Activated naive CD8-positive, alpha-beta T cell (primary cell): ENCODE measurements at regions not wholly inside any gene's neighbourhood (a gene's known extent, or its start where the extent isn't known, plus 50 kb on each side); places are given as distances from the start of the nearest gene placed in this dataset.
"Not testable (repeated sequence)": the region's sequence is repeated elsewhere in the genome, so short reads cannot be mapped to it uniquely, and the experiment has no call there.

Source experiments
- H3K27ac Mint-ChIP-seq: one replicate; pipeline ENCODE4 v1.8.0; 2021; ENCODE audit warnings: mixed read lengths
- H3K27me3 Mint-ChIP-seq: one replicate; pipeline ENCODE4 v1.8.0; 2021; ENCODE audit warnings: mixed read lengths
- H3K36me3 Mint-ChIP-seq: one replicate; pipeline ENCODE4 v1.8.0; 2021; ENCODE audit warnings: mixed read lengths
- H3K4me1 Mint-ChIP-seq: one replicate; pipeline ENCODE4 v1.8.0; 2021; ENCODE audit warnings: low read depth, mixed read lengths
- H3K4me3 Mint-ChIP-seq: one replicate; pipeline ENCODE4 v1.8.0; 2021; ENCODE audit warnings: mild to moderate bottlenecking, mixed read lengths
- H3K9me3 Mint-ChIP-seq: one replicate; pipeline ENCODE4 v1.8.0; 2021; ENCODE audit warnings: low read depth, mixed read lengths

DNA sequence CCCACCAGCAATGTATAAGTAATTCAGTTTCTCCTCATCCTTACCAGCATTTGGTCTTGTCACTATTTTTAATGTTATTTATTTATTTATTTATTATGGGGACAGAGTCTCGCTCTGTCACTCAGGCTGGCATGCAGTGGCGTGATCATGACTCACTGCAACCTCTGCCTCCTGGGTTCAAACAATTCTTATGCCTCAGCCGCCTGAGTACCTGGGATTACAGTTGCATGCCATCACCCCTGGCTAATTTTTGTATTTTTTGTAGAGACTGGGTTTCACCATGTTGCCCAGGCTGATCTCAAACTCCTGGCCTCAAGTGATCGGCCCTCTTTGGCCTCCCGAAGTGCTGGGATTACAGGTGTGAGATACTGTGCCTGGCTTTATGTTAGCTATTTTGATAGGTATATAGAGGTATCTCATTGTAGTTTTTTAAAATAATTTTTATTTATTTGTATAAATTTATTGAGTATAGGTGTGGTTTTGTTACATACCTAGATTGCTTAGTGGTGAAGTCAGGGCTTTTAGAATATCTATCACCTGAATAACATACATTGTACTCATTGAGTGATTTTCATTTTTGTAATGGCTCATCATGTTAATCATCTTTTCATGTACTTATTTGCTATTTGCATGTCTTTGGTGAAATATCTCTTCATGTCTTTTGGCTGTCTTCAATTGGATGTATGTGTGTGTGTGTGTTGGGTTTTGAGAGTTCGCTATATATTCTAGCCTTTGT is 53.3 kb downstream of the TANC2 start:
- Mint-ChIP-seq H3K36me3 (peaks cover 7% of the 10 kb centered on the region), H3K9me3 (no peaks in the 10 kb centered on the region), H3K4me1 (no peaks in the 10 kb centered on the region), H3K27me3 (no peaks in the 10 kb centered on the region), H3K27ac (no peak overlapping the region), H3K4me3 (no peak overlapping the region)

DNA sequence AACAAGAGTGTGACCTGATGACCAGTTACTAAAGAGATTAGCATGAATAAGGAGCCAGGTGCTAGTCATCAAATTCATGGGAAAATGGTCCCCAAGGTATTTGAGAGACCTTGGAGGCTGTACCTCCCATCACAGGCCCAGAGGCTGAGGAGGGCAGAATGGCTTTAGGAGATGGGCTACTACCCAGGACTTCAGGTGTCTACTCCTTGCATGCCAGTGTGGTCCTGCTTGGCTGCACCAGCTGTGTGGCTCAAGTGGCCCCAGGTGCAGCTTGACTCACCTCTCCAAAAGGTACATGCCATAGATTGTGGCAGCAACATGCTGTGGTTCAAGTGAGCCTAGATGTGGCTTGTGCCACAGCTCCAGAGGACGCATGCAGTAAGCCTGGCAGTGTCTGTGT is 56.5 kb downstream of the TANC2 start:
- no peak overlapping the region for H3K27ac Mint-ChIP-seq
- H3K36me3 Mint-ChIP-seq, result peaks cover 4% of the 10 kb centered on the region
- no peaks in the 10 kb centered on the region for H3K9me3 Mint-ChIP-seq
- H3K4me3 Mint-ChIP-seq, result no peak overlapping the region
- peaks cover 2% of the 10 kb centered on the region for H3K4me1 Mint-ChIP-seq
- H3K27me3 Mint-ChIP-seq, result no peaks in the 10 kb centered on the region

DNA sequence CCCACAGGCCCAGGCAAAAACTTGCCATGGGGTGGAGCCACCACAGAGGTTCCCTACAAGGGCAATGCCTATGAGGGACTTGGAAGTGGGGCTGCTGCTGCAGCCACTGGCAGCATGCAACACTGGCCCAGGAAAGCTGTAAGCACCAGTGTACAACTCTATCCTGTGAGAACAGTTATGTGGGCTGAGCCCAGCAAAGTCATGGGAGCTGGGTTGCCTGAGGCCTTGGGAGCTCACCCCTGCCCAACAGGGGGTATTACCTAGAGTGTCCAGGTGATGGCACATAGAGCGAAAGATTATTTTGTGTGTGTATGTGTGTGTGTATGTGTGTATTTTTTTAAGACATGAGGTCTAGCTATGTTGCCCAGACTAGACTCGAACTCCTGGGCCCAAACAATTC is 57.0 kb downstream of the TANC2 start:
- no peaks in the 10 kb centered on the region for H3K27me3 Mint-ChIP-seq
- H3K4me1 Mint-ChIP-seq, result peaks cover 2% of the 10 kb centered on the region
- H3K9me3 Mint-ChIP-seq, result no peaks in the 10 kb centered on the region
- H3K36me3 Mint-ChIP-seq, result peaks cover 4% of the 10 kb centered on the region
- H3K27ac Mint-ChIP-seq, result no peak overlapping the region
- no peak overlapping the region for H3K4me3 Mint-ChIP-seq

DNA sequence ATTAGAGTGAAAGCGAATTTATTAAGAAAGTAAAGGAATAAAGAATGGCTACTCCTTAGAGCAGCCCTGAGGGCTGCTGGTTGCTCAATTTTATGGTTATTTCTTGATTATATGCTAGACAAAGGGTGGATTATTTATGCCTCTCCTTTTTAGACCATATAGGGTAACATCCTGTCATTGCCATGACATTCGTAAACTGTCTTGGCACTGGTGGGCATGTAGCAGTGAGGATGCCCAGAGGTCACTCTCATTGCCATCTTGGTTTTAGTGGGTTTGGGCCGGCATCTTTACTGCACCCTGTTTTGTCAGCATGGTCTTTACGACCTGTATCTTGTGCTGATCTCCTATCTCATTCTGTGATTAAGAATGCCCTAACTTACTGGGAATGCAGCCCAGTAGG is 58.2 kb downstream of the TANC2 start:
- Mint-ChIP-seq H3K27me3 (no peaks in the 10 kb centered on the region), H3K27ac (no peak overlapping the region), H3K4me3 (no peak overlapping the region), H3K4me1 (peaks cover 2% of the 10 kb centered on the region), H3K36me3 (peaks cover 9% of the 10 kb centered on the region), H3K9me3 (no peaks in the 10 kb centered on the region)

DNA sequence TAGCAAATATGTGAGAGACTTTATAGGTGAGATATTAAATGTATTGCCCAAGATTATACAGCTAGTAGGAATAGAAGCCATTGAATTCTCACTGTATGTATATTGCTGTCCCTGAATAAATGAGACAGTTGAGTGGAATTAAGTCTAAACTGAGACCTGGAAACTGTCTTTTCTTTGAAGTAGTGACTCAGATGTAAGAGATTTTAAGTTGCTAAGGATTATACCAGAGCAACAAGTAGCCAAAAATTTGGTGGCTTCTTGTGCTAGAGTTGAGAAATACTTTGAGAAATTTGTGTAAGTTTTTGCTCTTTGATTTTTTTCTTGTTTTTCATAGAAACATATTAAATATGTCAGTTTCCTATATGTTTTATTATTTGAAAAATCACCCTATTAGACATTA is 58.7 kb downstream of the TANC2 start:
- Mint-ChIP-seq H3K27ac (no peak overlapping the region), H3K4me1 (peaks cover 2% of the 10 kb centered on the region), H3K9me3 (no peaks in the 10 kb centered on the region), H3K4me3 (no peak overlapping the region), H3K27me3 (no peaks in the 10 kb centered on the region), H3K36me3 (peaks cover 11% of the 10 kb centered on the region)

DNA sequence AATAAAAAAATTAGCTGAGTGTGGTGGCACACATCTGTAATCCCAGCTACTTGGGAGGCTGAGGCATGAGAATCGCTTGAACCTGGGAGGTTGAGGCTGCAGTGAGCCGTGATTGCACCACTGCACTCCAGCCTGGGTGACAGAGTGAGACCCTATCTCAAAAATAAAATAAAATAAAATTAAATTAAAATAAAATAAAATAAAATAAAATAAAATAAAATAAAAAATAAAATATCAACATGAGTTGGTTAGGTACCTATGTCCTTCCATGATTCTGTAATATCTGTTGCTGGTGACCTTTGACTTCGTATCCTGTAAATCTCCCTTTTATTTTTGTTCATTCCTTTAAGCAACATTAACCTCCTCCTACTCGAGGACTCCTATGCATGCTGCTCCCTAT is 59.6 kb downstream of the TANC2 start:
- H3K36me3 Mint-ChIP-seq, result peaks cover 11% of the 10 kb centered on the region
- H3K4me1 Mint-ChIP-seq, H3K9me3 Mint-ChIP-seq, H3K4me3 Mint-ChIP-seq, H3K27ac Mint-ChIP-seq, H3K27me3 Mint-ChIP-seq: not testable (repeated sequence)

DNA sequence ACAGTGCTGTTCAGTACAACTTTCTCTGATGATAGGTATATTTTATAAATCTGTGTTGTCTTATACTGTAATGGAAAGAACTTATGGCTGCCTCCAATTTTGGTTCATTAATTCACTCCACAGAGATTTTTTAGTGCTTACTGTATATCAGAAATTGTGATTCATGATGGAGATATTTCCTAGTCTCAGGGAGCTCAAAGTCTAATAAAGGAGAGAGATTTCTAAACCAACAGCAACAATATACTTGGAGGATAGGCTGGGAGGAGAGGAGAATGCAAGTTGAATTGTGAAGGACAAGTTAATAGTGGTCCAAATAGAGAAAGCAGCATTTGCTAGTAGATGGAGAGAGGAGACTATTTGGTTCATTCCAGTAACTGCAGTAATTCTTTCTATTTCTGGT is 63.5 kb downstream of the TANC2 start:
- Mint-ChIP-seq H3K27me3 (no peaks in the 10 kb centered on the region), H3K36me3 (peaks cover 18% of the 10 kb centered on the region), H3K4me1 (peaks cover 2% of the 10 kb centered on the region), H3K4me3 (no peak overlapping the region), H3K27ac (no peak overlapping the region), H3K9me3 (no peaks in the 10 kb centered on the region)

DNA sequence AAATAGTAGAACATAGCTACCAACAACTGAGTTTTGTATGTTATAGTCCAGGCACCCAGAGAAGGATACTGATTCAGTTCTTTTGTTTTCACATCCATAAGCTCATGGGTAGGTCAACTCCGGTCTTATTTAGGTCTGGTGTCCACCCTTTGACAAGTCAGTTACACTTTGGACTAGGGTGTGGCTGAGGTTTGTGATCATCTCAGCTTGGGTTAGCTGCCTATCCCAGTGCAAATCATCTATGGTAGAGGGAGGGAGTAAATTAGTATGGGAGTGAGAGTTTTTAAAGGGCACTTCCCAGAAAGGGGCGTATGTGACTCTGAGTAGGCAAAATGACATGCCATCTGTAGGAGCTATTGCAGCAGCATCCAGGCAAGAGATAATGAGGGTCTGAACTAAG is 66.1 kb downstream of the TANC2 start:
- Mint-ChIP-seq H3K4me1 (peaks cover 12% of the 10 kb centered on the region), H3K27ac (no peak overlapping the region), H3K9me3 (no peaks in the 10 kb centered on the region), H3K36me3 (peaks cover 20% of the 10 kb centered on the region), H3K4me3 (no peak overlapping the region), H3K27me3 (no peaks in the 10 kb centered on the region)

DNA sequence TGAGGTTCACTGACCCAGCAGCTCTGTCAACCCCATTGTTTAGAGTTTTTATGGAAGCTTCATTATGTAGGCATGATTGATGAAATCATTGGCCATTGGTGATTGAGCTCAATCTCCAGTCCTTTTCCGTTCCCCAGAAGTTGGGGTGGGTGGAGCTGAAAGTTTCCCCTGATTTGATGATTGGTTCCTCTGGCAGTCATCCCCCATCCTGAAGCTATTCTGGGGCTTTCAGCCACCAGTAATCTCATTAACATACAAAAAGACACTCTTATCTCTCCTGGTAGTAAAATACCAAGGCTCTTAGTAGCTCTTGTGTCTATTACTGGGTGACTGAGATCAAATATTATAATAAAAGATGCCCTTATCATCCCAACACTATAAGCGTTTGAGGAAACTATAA is 67.1 kb downstream of the TANC2 start:
- peaks cover 20% of the 10 kb centered on the region for H3K36me3 Mint-ChIP-seq
- H3K27ac Mint-ChIP-seq, result no peak overlapping the region
- H3K4me3 Mint-ChIP-seq, result no peak overlapping the region
- no peaks in the 10 kb centered on the region for H3K27me3 Mint-ChIP-seq
- H3K9me3 Mint-ChIP-seq, result no peaks in the 10 kb centered on the region
- H3K4me1 Mint-ChIP-seq, result peaks cover 12% of the 10 kb centered on the region

DNA sequence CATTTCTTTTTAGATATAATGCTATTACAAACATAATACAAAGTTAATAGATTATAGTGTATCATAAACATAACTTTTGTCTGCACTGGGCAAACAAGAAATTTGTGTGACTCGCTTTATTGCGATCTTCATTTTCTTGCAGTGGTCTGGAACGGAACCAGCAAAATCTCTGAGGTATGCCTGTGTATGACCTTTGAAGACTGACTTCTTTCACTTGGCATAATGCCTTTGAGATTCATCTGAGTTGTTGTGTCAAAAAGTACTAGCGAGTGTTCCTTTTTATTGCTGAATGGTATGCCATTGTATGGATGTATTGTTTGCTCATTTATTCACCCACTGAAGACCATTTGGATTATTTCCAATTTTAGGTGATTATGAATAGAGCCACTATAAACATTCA is 69.2 kb downstream of the TANC2 start:
- Mint-ChIP-seq H3K9me3 (no peaks in the 10 kb centered on the region), H3K36me3 (peaks cover 13% of the 10 kb centered on the region), H3K4me1 (peaks cover 23% of the 10 kb centered on the region), H3K27me3 (no peaks in the 10 kb centered on the region), H3K27ac (no peak overlapping the region), H3K4me3 (no peak overlapping the region)

DNA sequence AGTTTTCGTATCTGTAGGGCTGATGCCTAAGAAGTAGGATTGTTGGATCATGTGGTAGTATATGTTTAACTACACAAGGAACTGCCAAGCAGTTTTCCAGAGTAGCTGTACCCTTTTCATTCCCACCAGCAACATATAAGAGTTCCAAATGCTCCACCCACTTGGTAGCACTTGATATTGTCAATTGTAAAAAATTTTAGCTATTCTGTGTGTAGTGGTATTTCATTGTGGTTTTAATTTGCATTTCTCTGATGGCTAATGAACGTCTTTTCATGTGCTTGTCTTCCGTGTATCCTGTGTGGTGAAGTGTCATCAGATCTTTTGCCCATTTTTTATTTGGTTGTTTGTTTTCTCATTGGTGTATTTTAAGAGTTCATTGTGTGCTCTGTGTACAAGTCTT is 69.7 kb downstream of the TANC2 start:
- Mint-ChIP-seq H3K36me3 (peaks cover 13% of the 10 kb centered on the region), H3K27ac (no peak overlapping the region), H3K9me3 (no peaks in the 10 kb centered on the region), H3K27me3 (no peaks in the 10 kb centered on the region), H3K4me1 (peaks cover 23% of the 10 kb centered on the region), H3K4me3 (no peak overlapping the region)

DNA sequence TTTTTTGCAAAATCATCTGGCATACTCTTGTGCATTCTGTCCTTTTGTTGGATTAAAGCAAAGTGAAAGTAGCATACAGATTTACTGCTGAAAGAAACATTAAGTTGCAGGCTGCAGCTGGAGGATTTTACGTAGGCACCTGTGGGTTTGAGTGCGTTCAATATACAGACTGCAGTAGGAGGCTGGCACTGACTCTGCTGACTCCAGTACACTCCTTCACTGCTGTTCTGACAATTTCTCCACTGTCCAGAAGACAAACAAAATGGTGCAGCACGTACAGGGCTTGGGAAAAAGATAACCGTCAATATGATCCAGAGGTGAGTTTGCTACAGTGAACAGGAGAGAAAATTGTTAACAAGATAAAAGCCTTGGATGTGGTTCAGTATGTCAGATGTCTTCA is 73.3 kb downstream of the TANC2 start:
- Mint-ChIP-seq H3K27me3 (no peaks in the 10 kb centered on the region), H3K4me1 (peaks cover 23% of the 10 kb centered on the region), H3K27ac (no peak overlapping the region), H3K9me3 (no peaks in the 10 kb centered on the region), H3K36me3 (peaks cover 4% of the 10 kb centered on the region), H3K4me3 (peak overlapping the region; percentile 2)

DNA sequence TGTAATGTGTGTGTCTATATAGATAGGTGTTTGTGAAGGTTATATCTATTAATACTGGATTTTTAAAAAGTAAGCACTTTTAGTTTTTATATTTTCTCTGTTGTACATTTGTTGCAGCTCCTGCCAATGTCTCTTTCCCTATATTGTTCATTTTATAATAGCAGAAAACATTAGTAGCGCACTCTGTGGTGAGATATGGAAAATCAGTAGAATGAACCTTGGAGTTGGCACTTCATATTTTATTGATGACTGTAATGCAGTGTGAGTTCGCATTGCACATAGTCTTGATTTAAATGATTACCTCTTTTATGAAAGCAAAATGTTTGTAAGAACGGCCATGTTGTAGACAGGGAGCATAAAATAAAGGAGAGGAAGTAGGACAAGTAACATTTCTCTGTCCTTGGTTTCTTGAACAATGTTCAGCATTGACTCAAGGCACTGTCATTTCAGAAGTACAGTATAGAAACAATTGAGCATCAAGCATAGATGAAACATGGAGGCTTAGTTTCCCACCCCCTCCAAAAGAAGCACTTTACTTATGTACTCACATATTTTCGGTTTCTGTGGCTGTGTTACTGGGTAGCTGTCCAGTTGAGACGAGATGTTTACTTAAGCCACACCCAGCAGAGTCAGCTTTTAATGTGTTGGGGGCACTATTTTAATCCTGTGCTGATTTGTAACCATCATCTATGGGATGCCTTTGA is 74.0 kb downstream of the TANC2 start:
- peaks cover 22% of the 10 kb centered on the region for H3K4me1 Mint-ChIP-seq
- no peak overlapping the region for H3K27ac Mint-ChIP-seq
- no peaks in the 10 kb centered on the region for H3K27me3 Mint-ChIP-seq
- peaks cover 4% of the 10 kb centered on the region for H3K36me3 Mint-ChIP-seq
- H3K4me3 Mint-ChIP-seq, result no peak overlapping the region
- H3K9me3 Mint-ChIP-seq, result no peaks in the 10 kb centered on the region

DNA sequence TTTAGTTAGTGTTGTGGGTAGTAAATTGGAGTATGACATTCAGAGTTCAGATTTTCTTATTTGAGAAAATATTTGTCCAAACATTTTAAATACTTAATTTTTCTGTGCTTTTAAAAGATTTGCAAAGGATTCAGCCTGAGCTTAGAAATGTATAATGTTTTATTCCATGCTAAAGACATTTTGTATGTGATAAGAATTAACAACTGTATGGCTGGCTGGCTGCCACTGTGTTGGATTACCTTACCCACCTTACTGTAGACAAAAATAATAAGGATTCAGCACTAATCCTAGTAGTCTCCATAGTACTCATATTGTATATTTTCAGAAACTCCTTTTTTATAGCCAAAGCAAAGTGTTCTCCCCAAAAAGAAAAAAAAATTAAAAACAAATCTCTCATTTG is 74.8 kb downstream of the TANC2 start:
- peaks cover 4% of the 10 kb centered on the region for H3K36me3 Mint-ChIP-seq
- peaks cover 16% of the 10 kb centered on the region for H3K4me1 Mint-ChIP-seq
- H3K4me3 Mint-ChIP-seq, result no peak overlapping the region
- H3K27me3 Mint-ChIP-seq, result no peaks in the 10 kb centered on the region
- H3K9me3 Mint-ChIP-seq, result no peaks in the 10 kb centered on the region
- H3K27ac Mint-ChIP-seq, result no peak overlapping the region

DNA sequence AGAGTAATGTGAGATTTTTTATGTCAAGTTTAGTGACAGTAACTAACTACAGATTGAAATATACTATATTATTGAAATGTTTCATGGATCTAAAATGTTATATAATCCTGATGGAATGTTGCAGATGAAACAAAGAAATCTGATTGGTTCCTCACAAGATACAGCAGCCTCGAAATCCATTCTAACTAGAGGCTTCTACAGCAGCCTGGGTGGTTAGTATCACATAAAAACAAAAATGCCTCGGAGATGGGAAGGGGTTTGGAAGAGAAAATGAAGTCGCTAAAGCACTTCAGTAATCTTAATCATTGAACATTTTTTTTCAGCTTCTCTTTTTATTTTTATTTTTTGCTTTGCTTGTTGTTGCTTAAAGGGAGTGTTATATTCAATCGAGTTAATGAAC is 75.2 kb downstream of the TANC2 start:
- Mint-ChIP-seq H3K9me3 (no peaks in the 10 kb centered on the region), H3K36me3 (peaks cover 4% of the 10 kb centered on the region), H3K27me3 (no peaks in the 10 kb centered on the region), H3K4me1 (peaks cover 12% of the 10 kb centered on the region), H3K27ac (no peak overlapping the region), H3K4me3 (no peak overlapping the region)

DNA sequence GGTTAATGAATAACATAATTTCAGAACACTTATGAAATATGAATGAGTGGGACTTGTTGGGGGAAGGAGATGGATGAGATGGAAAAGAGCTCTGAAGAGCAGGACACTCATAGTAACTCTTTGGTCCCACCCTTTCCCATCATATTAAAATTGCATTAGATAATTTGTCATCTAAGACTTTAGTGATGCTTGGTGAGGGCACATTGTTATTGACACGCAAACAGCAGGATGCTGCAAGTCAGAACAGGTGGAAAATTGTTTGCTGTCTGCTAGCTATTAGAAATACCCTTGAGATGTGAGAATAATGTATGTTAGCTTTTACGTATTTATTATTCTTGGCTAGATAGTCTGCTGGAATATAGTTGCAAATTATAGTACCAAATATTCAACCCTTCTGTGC is 75.7 kb downstream of the TANC2 start:
- Mint-ChIP-seq H3K27me3 (no peaks in the 10 kb centered on the region), H3K27ac (no peak overlapping the region), H3K9me3 (no peaks in the 10 kb centered on the region), H3K36me3 (no peaks in the 10 kb centered on the region), H3K4me1 (peaks cover 11% of the 10 kb centered on the region), H3K4me3 (no peak overlapping the region)
